Lung microvascular endothelial cell (primary cell): ENCODE measurements at regions not wholly inside any gene's neighbourhood (a gene's known extent, or its start where the extent isn't known, plus 50 kb on each side); places are given as distances from the start of the nearest gene placed in this dataset.

ENCODE experiments used
- DNase-seq, 2 donors: peaks; one replicate each; pipeline versions ENCODE4 v3.0.0 to v3.0.0-alpha.2; 2010; ENCODE audit warnings: low read depth in 2 of 2

- no peak for DNase-seq
Measured at GRCh38 chr10:44680764-44681163, 230.4 kb upstream of the TMEM72 start.

GRCh38 chr10:44682507-44682906, 228.6 kb upstream of the TMEM72 start:
- DNase-seq, result no peak

- DNase-seq, result no peak
Measured at GRCh38 chr10:44684661-44685060, 226.5 kb upstream of the TMEM72 start.

- no peak for DNase-seq
Measured at GRCh38 chr10:44685220-44685619, 225.9 kb upstream of the TMEM72 start.

GRCh38 chr10:44685747-44686146, 225.4 kb upstream of the TMEM72 start:
- no peak for DNase-seq

- DNase-seq, result no peak
Measured at GRCh38 chr10:44689368-44689767, 221.8 kb upstream of the TMEM72 start.

- no peak for DNase-seq
Measured at GRCh38 chr10:44696496-44696895, 214.6 kb upstream of the TMEM72 start.

GRCh38 chr10:44697116-44697515, 214.0 kb upstream of the TMEM72 start:
- DNase-seq, result no peak

- no peak for DNase-seq
Measured at GRCh38 chr10:44702531-44702930, 208.6 kb upstream of the TMEM72 start.

- peak in 1 of 2 donors; percentile 37 for DNase-seq
Measured at GRCh38 chr10:44703241-44704155, 207.6 kb upstream of the TMEM72 start.

- DNase-seq, result no peak
Measured at GRCh38 chr10:44704616-44705015, 206.5 kb upstream of the TMEM72 start.

- DNase-seq, result peak in 1 of 2 donors; percentile 65
Measured at GRCh38 chr10:44706745-44707144, 204.4 kb upstream of the TMEM72 start.

GRCh38 chr10:44713307-44713706, 197.8 kb upstream of the TMEM72 start:
- no peak for DNase-seq

GRCh38 chr10:44714451-44714850, 196.7 kb upstream of the TMEM72 start:
- no peak for DNase-seq

GRCh38 chr10:44715136-44715535, 196.0 kb upstream of the TMEM72 start:
- DNase-seq, result no peak

GRCh38 chr10:44716470-44717015, 194.6 kb upstream of the TMEM72 start:
- DNase-seq, result no peak

GRCh38 chr10:44723082-44723481, 188.1 kb upstream of the TMEM72 start:
- DNase-seq, result no peak

GRCh38 chr10:44723619-44724325, 187.4 kb upstream of the TMEM72 start:
- DNase-seq, result no peak

- peak in 1 of 2 donors; percentile 61 for DNase-seq
Measured at GRCh38 chr10:44724415-44725174, 186.5 kb upstream of the TMEM72 start.

GRCh38 chr10:44725404-44725803, 185.7 kb upstream of the TMEM72 start:
- DNase-seq, result no peak

GRCh38 chr10:44731283-44731682, 179.9 kb upstream of the TMEM72 start:
- no peak for DNase-seq
